PC-3 (cell line): ENCODE measurements at regions not wholly inside any gene's neighbourhood (a gene's known extent, or its start where the extent isn't known, plus 50 kb on each side); places are given as distances from the start of the nearest gene placed in this dataset.

Experiments used
- ATAC-seq: fragments of 200-7000 bp; cut with Tn5 transposase; 2 replicates; pipeline ENCODE4 v1.9.1; 2020; ENCODE audit warnings: mild to moderate bottlenecking, moderate library complexity
- BruUV-seq: library from RNA; stranded (reverse); fragments of 400-500 nt; replicated peaks from 2 replicates; lab custom pipeline; 2021; lab: Mats Ljungman, UMichigan
- CTCF ChIA-PET: fragments of 300-600 bp; sonication (Branson Sonifier 250); formaldehyde crosslinking; loops from one replicate; lab custom pipeline; 2022; ENCODE audit warnings: antibody characterized with exemption; lab: Charles Lee
- POLR2A ChIA-PET: fragments of 300-600 bp; sonication (Branson Sonifier 250); formaldehyde crosslinking; loops from one replicate; lab custom pipeline; 2022; ENCODE audit warnings: antibody characterized with exemption; ENCODE audit not compliant: unreplicated experiment; lab: Charles Lee
- DNase-seq: peaks from one replicate; pipeline ENCODE4 v3.0.0-alpha.2; 2015
- H2AFZ ChIP-seq: fragments of 300-600 bp; sonication (generic); 2 replicates; pipeline ENCODE4 v1.6.0; 2016; ENCODE audit warnings: antibody characterized with exemption, low read length
- H3F3A ChIP-seq: fragments of 300-600 bp; sonication (generic); one replicate; pipeline ENCODE4 v1.6.0; 2017; ENCODE audit warnings: antibody characterized with exemption, low read length, control low read depth, mild to moderate bottlenecking; ENCODE audit not compliant: unreplicated experiment
- H3K27ac ChIP-seq: fragments of 300-600 bp; sonication (generic); 2 replicates; pipeline ENCODE4 v1.5.1; 2016; ENCODE audit warnings: mild to moderate bottlenecking, low read length
- H3K27me3 ChIP-seq: fragments of 300-600 bp; sonication (generic); 2 replicates; pipeline ENCODE4 v1.6.1; 2016; ENCODE audit warnings: low read length, mixed read lengths
- H3K36me3 ChIP-seq: fragments of 300-600 bp; sonication (generic); 2 replicates; pipeline ENCODE4 v1.6.1; 2016; ENCODE audit warnings: low read depth, mixed run types, low read length, mixed read lengths
- H3K4me1 ChIP-seq: fragments of 300-600 bp; sonication (generic); 2 replicates; pipeline ENCODE4 v1.5.1; 2016; ENCODE audit warnings: low read length; ENCODE audit not compliant: insufficient read depth
- H3K4me2 ChIP-seq: fragments of 300-600 bp; sonication (generic); 2 replicates; pipeline ENCODE4 v1.6.0; 2016; ENCODE audit warnings: low read length
- H3K4me3 ChIP-seq: fragments of 300-600 bp; sonication (generic); 2 replicates; pipeline ENCODE4 v1.5.1; 2016; ENCODE audit warnings: mild to moderate bottlenecking, low read length, mixed read lengths
- H3K79me2 ChIP-seq: fragments of 300-600 bp; sonication (generic); 2 replicates; pipeline ENCODE4 v1.6.1; 2017; ENCODE audit warnings: low read length, mixed read lengths
- H3K9ac ChIP-seq: fragments of 300-600 bp; sonication (generic); 2 replicates; pipeline ENCODE4 v1.6.0; 2016; ENCODE audit warnings: mild to moderate bottlenecking, low read length
- H3K9me2 ChIP-seq: fragments of 300-600 bp; sonication (generic); replicated peaks from 2 replicates; pipeline ENCODE4 v1.6.1; 2016; ENCODE audit warnings: mixed run types, low read length, mixed read lengths
- H3K9me3 ChIP-seq: fragments of 300-600 bp; sonication (generic); 2 replicates; pipeline ENCODE4 v1.6.1; 2016; ENCODE audit warnings: low read length, mixed read lengths
- H4K20me1 ChIP-seq: fragments of 300-600 bp; sonication (generic); 2 replicates; pipeline ENCODE4 v1.6.1; 2016; ENCODE audit warnings: low read length, mixed read lengths
- CTCF ChIP-seq: fragments of 300-600 bp; sonication (generic); conservative IDR thresholded peaks from 2 replicates; pipeline ENCODE4 v1.5.1; 2017; ENCODE audit warnings: antibody characterized with exemption, low read depth, mild to moderate bottlenecking, low read length
- EZH2 ChIP-seq: fragments of 300-600 bp; sonication (generic); IDR thresholded peaks from one replicate; pipeline ENCODE4 v1.6.1; 2017; ENCODE audit warnings: antibody characterized with exemption, mild to moderate bottlenecking, low read length; ENCODE audit not compliant: unreplicated experiment
- EZH2phosphoT487 ChIP-seq: fragments of 300-600 bp; sonication (generic); IDR thresholded peaks from 2 replicates; pipeline ENCODE4 v1.6.1; 2018; ENCODE audit warnings: mild to moderate bottlenecking, antibody characterized with exemption, low read length, borderline replicate concordance
- intact Hi-C: fragments of 100-400 bp; cut with micrococcal nuclease; formaldehyde crosslinking; loops from 2 replicates; pipeline ENCODE4 v1.9.0; 2023

- intact Hi-C loops = no loop called here
- H3K9me2 ChIP-seq = no peaks in the 10 kb centered on the region
- H3F3A ChIP-seq = no peaks in the 10 kb centered on the region
- H3K4me3 ChIP-seq = no peak overlapping the region
- H3K27ac ChIP-seq = no peak overlapping the region
- no peaks in the 10 kb centered on the region for H3K4me1 ChIP-seq
- no peaks in the 10 kb centered on the region for H3K9me3 ChIP-seq
- H3K4me2 ChIP-seq = no peak overlapping the region
- no peaks in the 10 kb centered on the region for H3K79me2 ChIP-seq
- H3K27me3 ChIP-seq = peaks cover 22% of the 10 kb centered on the region
- DNase-seq = peak; percentile 9
- POLR2A ChIA-PET = no interaction called here
- no peaks in the 10 kb centered on the region for H4K20me1 ChIP-seq
- CTCF ChIA-PET = no interaction called here
- ATAC-seq = no peak
- H3K36me3 ChIP-seq = no peaks in the 10 kb centered on the region
- H3K9ac ChIP-seq = no peak overlapping the region
- TF ChIP-seq CTCF = no peak
- no peak for TF ChIP-seq EZH2phosphoT487
- TF ChIP-seq EZH2 = no peak
- H2AFZ ChIP-seq = no peak overlapping the region
- BruUV-seq = no TSS peak
Observed at GRCh38 chr15:94671858-94672532, 440.6 kb downstream of the MCTP2 start.

- DNase-seq (no peak), ATAC-seq (no peak)
- no TSS peak for BruUV-seq
- peaks cover 20% of the 10 kb centered on the region for H3K27me3 ChIP-seq
- no peak overlapping the region for H3K27ac ChIP-seq
- H3F3A ChIP-seq = no peaks in the 10 kb centered on the region
- H3K79me2 ChIP-seq = no peaks in the 10 kb centered on the region
- no peak overlapping the region for H2AFZ ChIP-seq
- no peaks in the 10 kb centered on the region for H3K9me3 ChIP-seq
- H3K4me3 ChIP-seq = no peak overlapping the region
- H3K9me2 ChIP-seq = no peaks in the 10 kb centered on the region
- no peak overlapping the region for H3K4me2 ChIP-seq
- no peaks in the 10 kb centered on the region for H3K4me1 ChIP-seq
- POLR2A ChIA-PET = no interaction called here
- H3K36me3 ChIP-seq = no peaks in the 10 kb centered on the region
- H3K9ac ChIP-seq = no peak overlapping the region
- intact Hi-C loops = no loop called here
- TF ChIP-seq CTCF = no peak
- no peaks in the 10 kb centered on the region for H4K20me1 ChIP-seq
- CTCF ChIA-PET = no interaction called here
Observed at GRCh38 chr15:94673801-94674200, 442.4 kb downstream of the MCTP2 start.

GRCh38 chr15:94674296-94674695 is 442.9 kb downstream of the MCTP2 start:
- H3K79me2 ChIP-seq = no peaks in the 10 kb centered on the region
- CTCF ChIA-PET = no interaction called here
- H3K9ac ChIP-seq = no peak overlapping the region
- TF ChIP-seq CTCF = no peak
- no peak for TF ChIP-seq EZH2
- no peak for TF ChIP-seq EZH2phosphoT487
- no peak for ATAC-seq
- no peaks in the 10 kb centered on the region for H3K9me3 ChIP-seq
- intact Hi-C loops = no loop called here
- H3K27ac ChIP-seq = no peak overlapping the region
- no peaks in the 10 kb centered on the region for H3K9me2 ChIP-seq
- no peaks in the 10 kb centered on the region for H4K20me1 ChIP-seq
- DNase-seq = no peak
- H3F3A ChIP-seq = no peaks in the 10 kb centered on the region
- H3K36me3 ChIP-seq = no peaks in the 10 kb centered on the region
- POLR2A ChIA-PET = no interaction called here
- no peak overlapping the region for H2AFZ ChIP-seq
- no TSS peak for BruUV-seq
- H3K4me2 ChIP-seq = no peak overlapping the region
- H3K4me1 ChIP-seq = no peaks in the 10 kb centered on the region
- H3K27me3 ChIP-seq = peaks cover 21% of the 10 kb centered on the region
- no peak overlapping the region for H3K4me3 ChIP-seq
